NCI-H526 treated with DMSO at 0.1 percent for 48 hours (cell line): ENCODE measurements at regions not wholly inside any gene's neighbourhood (a gene's known extent, or its start where the extent isn't known, plus 50 kb on each side); places are given as distances from the start of the nearest gene placed in this dataset.
"Not testable (repeated sequence)": the region's sequence is repeated elsewhere in the genome, so short reads cannot be mapped to it uniquely, and the experiment has no call there.

Experiments
- DNase-seq: peaks from one replicate; lab custom pipeline; 2025; lab: John Stamatoyannopoulos, UW

GRCh38 chr5:10016559-10016958 is 233.1 kb downstream of the ATPSCKMT start:
- DNase-seq = not testable (repeated sequence)

- DNase-seq = not testable (repeated sequence)
These were observed 234.0 kb downstream of the ATPSCKMT start for GRCh38 chr5:10015681-10016080.

GRCh38 chr5:10009802-10010201 is 239.9 kb downstream of the ATPSCKMT start:
- no peak for DNase-seq

GRCh38 chr5:9987101-9987500 is 262.6 kb downstream of the ATPSCKMT start:
- DNase-seq = no peak

GRCh38 chr5:9977070-9977469 is 272.6 kb downstream of the ATPSCKMT start:
- DNase-seq = no peak

- DNase-seq = no peak
These were observed 273.1 kb downstream of the ATPSCKMT start for GRCh38 chr5:9976621-9977020.

- no peak for DNase-seq
These were observed 277.6 kb downstream of the ATPSCKMT start for GRCh38 chr5:9972059-9972458.

- DNase-seq = no peak
These were observed 278.4 kb downstream of the ATPSCKMT start for GRCh38 chr5:9971301-9971700.

GRCh38 chr5:9958914-9959313 is 290.8 kb downstream of the ATPSCKMT start:
- no peak for DNase-seq

GRCh38 chr5:9957214-9957613 is 292.5 kb downstream of the ATPSCKMT start:
- no peak for DNase-seq

- DNase-seq = no peak
These were observed 293.0 kb downstream of the ATPSCKMT start for GRCh38 chr5:9956725-9957124.

GRCh38 chr5:9955586-9955985 is 294.1 kb downstream of the ATPSCKMT start:
- no peak for DNase-seq

GRCh38 chr5:9954869-9955268 is 294.8 kb downstream of the ATPSCKMT start:
- no peak for DNase-seq

GRCh38 chr5:9953691-9954090 is 296.0 kb downstream of the ATPSCKMT start:
- DNase-seq = no peak

- DNase-seq = no peak
These were observed 297.7 kb downstream of the ATPSCKMT start for GRCh38 chr5:9951865-9952516.

GRCh38 chr5:9947944-9948343 is 301.7 kb downstream of the ATPSCKMT start:
- DNase-seq = no peak

GRCh38 chr5:9947225-9947714 is 302.4 kb downstream of the ATPSCKMT start:
- DNase-seq = no peak

- DNase-seq = no peak
These were observed 302.6 kb upstream of the TAS2R1 start for GRCh38 chr5:9932770-9933169.

- DNase-seq = no peak
These were observed 300.0 kb upstream of the TAS2R1 start for GRCh38 chr5:9930156-9930555.

- DNase-seq = no peak
These were observed 298.2 kb upstream of the TAS2R1 start for GRCh38 chr5:9928326-9928725.

GRCh38 chr5:9927521-9927997 is 297.4 kb upstream of the TAS2R1 start:
- no peak for DNase-seq

GRCh38 chr5:9927106-9927505 is 297.0 kb upstream of the TAS2R1 start:
- DNase-seq = no peak

GRCh38 chr5:9924614-9925013 is 294.5 kb upstream of the TAS2R1 start:
- DNase-seq = no peak

- DNase-seq = no peak
These were observed 292.6 kb upstream of the TAS2R1 start for GRCh38 chr5:9922719-9923118.
